HepG2 (cell line): ENCODE measurements at regions not wholly inside any gene's neighbourhood (a gene's known extent, or its start where the extent isn't known, plus 50 kb on each side); places are given as distances from the start of the nearest gene placed in this dataset.

ENCODE experiments used
- ATAC-seq: fragments of 200-7000 bp; cut with Tn5 transposase; 3 replicates; pipeline ENCODE4 v1.9.1; 2020; ENCODE audit warnings: mild to moderate bottlenecking, moderate library complexity
- BruUV-seq: library from RNA; stranded (reverse); fragments of 400-500 nt; replicated peaks from 2 replicates; lab custom pipeline; 2021; lab: Mats Ljungman, UMichigan
- CTCF ChIA-PET: fragments of 300-600 bp; formaldehyde crosslinking; extraction: SDS; loops from one replicate; lab custom pipeline; 2021; ENCODE audit warnings: low total read pairs, inconsistent platforms, low intra/inter-chr PET ratio; lab: Yijun Ruan, JAX
- POLR2A ChIA-PET: fragments of 350-600 bp; sonication (Branson Sonifier 250); formaldehyde crosslinking; loops from one replicate; lab custom pipeline; 2020; ENCODE audit warnings: antibody characterized with exemption, inconsistent platforms; lab: Yijun Ruan, JAX
- DNase-seq: peaks from one replicate; pipeline ENCODE4 v3.0.0-alpha.2; 2015; ENCODE audit warnings: low spot score
- FAIRE-seq: peaks from 3 replicates; lab custom pipeline; 2011; peaks lifted over from hg19 to GRCh38; lab: Jason Lieb, UNC
- H2AFZ ChIP-seq: one replicate; pipeline ENCODE4 v1.6.1; 2011; ENCODE audit warnings: low read length, inconsistent platforms
- H3K27ac ChIP-seq: fragments of 300-600 bp; 3 replicates; pipeline ENCODE4 v1.8.0; 2011; ENCODE audit warnings: mixed run types, mild to moderate bottlenecking, mixed read lengths, low read length, inconsistent platforms; ENCODE audit not compliant: insufficient read depth; ENCODE audit errors: extremely low read length
- H3K27me3 ChIP-seq, 2 experiments: fragments of 200-600 bp in 1 of 2; 2 replicates in 1 of 2; 3 replicates in 1 of 2; pipeline versions ENCODE4 v1.6.0 to v1.8.0; 2011; ENCODE audit warnings: low read length in 2 of 2, mild to moderate bottlenecking in 2 of 2, moderate library complexity in 2 of 2, inconsistent platforms in 1 of 2; ENCODE audit not compliant: insufficient read depth in 2 of 2, control insufficient read depth in 1 of 2
- H3K36me3 ChIP-seq, 2 experiments: fragments of 200-600 bp in 1 of 2; replicated peaks in 1 of 2; 2 replicates in 1 of 2; 3 replicates in 1 of 2; pipeline versions ENCODE4 v1.5.1 to v1.8.0; 2011; ENCODE audit warnings: low read length in 2 of 2, inconsistent platforms in 1 of 2; ENCODE audit not compliant: insufficient read depth in 2 of 2, control insufficient read depth in 1 of 2
- H3K4me1 ChIP-seq: 2 replicates; pipeline ENCODE4 v1.5.1; 2012; ENCODE audit warnings: low read length, inconsistent platforms; ENCODE audit not compliant: insufficient read depth
- H3K4me2 ChIP-seq: 2 replicates; pipeline ENCODE4 v1.6.0; 2011; ENCODE audit warnings: low read depth, low read length, inconsistent platforms
- H3K4me3 ChIP-seq, 3 experiments: fragments of 200-600 bp in 1 of 3; sonication (generic), shearing (Covaris generic) in 1 of 3; replicated peaks in 1 of 3; 2 replicates each; pipeline ENCODE4 v1.5.1; 2011 to 2016; ENCODE audit warnings: low read length in 3 of 3, inconsistent platforms in 2 of 3, low read depth in 2 of 3, mild to moderate bottlenecking in 2 of 3, control low read depth in 1 of 3, mixed read lengths in 1 of 3; ENCODE audit not compliant: insufficient read depth in 1 of 3
- H3K79me2 ChIP-seq: one replicate; pipeline ENCODE4 v1.6.1; 2011; ENCODE audit warnings: low read length, inconsistent platforms; ENCODE audit not compliant: insufficient read depth
- H3K9ac ChIP-seq: 2 replicates; pipeline ENCODE4 v1.6.0; 2011; ENCODE audit warnings: mild to moderate bottlenecking, low read depth, low read length, inconsistent platforms; ENCODE audit not compliant: insufficient read depth
- H3K9me3 ChIP-seq: 2 replicates; pipeline ENCODE4 v1.5.1; 2012; ENCODE audit warnings: mild to moderate bottlenecking, low read length
- H4K20me1 ChIP-seq: 2 replicates; pipeline ENCODE4 v1.6.0; 2011; ENCODE audit warnings: inconsistent platforms, mild to moderate bottlenecking, low read length, moderate library complexity; ENCODE audit not compliant: insufficient read depth
- DPF2 ChIP-seq: sonication (generic); formaldehyde crosslinking; IDR thresholded peaks from 2 replicates; pipeline ENCODE4 v1.4.0; 2020; ENCODE audit warnings: mild to moderate bottlenecking, low read depth, missing genetic modification reagents, borderline replicate concordance
- NFE2L2 ChIP-seq: fragments of 150-350 bp; IDR thresholded peaks from 2 replicates; pipeline ENCODE4 v1.6.1; 2014; ENCODE audit warnings: low read length
- NKX3-1 ChIP-seq: sonication (generic); formaldehyde crosslinking; IDR thresholded peaks from 2 replicates; pipeline ENCODE4 v1.5.0; 2020; ENCODE audit warnings: missing genetic modification reagents
- PPARG ChIP-seq: conservative IDR thresholded peaks from 2 replicates; pipeline ENCODE4 v1.6.1; 2016; ENCODE audit warnings: missing biosample characterization, missing genetic modification reagents
- SNAI1 ChIP-seq: sonication (generic); formaldehyde crosslinking; IDR thresholded peaks from 2 replicates; pipeline ENCODE4 v1.5.0; 2020; ENCODE audit warnings: mild to moderate bottlenecking, missing genetic modification reagents, borderline replicate concordance
- WGBS: methylation state at CpG from one replicate; pipeline ENCODE4 v1.1.6; 2017; ENCODE audit warnings: low lambda C conversion rate; 5-methylcytosine and 5-hydroxymethylcytosine counted together
- in situ Hi-C: cut with HindIII; loops from 2 replicates; pipeline ENCODE4 v1.10.0; 2017; ENCODE audit warnings: low pct_unique_long_range_greater_than_20kb; ENCODE audit not compliant: extremely low pct_ligation_motif_present
- intact Hi-C: fragments of 100-400 bp; cut with micrococcal nuclease; formaldehyde crosslinking; loops from one replicate; pipeline ENCODE4 v1.10.0; 2022; ENCODE audit not compliant: unreplicated experiment
- TF ChIP-seq, protein P1 (sequence below): sonication (generic); formaldehyde crosslinking; IDR thresholded peaks from 2 replicates; pipeline ENCODE4 v1.4.0; 2020; ENCODE audit warnings: missing genetic modification reagents, borderline replicate concordance

GRCh38 chr12:87302126-87302745 lies 727.0 kb downstream of the C12orf50 start:
- no peak for TF ChIP-seq NKX3-1 (CRISPR knock-in tag)
- TF ChIP-seq NFE2L2, result no peak
- no peak for TF ChIP-seq PPARG (CRISPR knock-in tag)
- TF ChIP-seq SNAI1, result no peak
- TF ChIP-seq, protein P1, sequence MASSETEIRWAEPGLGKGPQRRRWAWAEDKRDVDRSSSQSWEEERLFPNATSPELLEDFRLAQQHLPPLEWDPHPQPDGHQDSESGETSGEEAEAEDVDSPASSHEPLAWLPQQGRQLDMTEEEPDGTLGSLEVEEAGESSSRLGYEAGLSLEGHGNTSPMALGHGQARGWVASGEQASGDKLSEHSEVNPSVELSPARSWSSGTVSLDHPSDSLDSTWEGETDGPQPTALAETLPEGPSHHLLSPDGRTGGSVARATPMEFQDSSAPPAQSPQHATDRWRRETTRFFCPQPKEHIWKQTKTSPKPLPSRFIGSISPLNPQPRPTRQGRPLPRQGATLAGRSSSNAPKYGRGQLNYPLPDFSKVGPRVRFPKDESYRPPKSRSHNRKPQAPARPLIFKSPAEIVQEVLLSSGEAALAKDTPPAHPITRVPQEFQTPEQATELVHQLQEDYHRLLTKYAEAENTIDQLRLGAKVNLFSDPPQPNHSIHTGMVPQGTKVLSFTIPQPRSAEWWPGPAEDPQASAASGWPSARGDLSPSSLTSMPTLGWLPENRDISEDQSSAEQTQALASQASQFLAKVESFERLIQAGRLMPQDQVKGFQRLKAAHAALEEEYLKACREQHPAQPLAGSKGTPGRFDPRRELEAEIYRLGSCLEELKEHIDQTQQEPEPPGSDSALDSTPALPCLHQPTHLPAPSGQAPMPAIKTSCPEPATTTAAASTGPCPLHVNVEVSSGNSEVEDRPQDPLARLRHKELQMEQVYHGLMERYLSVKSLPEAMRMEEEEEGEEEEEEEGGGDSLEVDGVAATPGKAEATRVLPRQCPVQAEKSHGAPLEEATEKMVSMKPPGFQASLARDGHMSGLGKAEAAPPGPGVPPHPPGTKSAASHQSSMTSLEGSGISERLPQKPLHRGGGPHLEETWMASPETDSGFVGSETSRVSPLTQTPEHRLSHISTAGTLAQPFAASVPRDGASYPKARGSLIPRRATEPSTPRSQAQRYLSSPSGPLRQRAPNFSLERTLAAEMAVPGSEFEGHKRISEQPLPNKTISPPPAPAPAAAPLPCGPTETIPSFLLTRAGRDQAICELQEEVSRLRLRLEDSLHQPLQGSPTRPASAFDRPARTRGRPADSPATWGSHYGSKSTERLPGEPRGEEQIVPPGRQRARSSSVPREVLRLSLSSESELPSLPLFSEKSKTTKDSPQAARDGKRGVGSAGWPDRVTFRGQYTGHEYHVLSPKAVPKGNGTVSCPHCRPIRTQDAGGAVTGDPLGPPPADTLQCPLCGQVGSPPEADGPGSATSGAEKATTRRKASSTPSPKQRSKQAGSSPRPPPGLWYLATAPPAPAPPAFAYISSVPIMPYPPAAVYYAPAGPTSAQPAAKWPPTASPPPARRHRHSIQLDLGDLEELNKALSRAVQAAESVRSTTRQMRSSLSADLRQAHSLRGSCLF (CRISPR knock-in tag), result no peak
- no peak for TF ChIP-seq DPF2

More at GRCh38 chr12:87302126-87302745, 727.0 kb downstream of the C12orf50 start:
- H3K9me3 ChIP-seq, result peaks cover 35% of the 10 kb centered on the region
- H3K4me2 ChIP-seq, result no peak overlapping the region
- H3K36me3 ChIP-seq, result no peaks in the 10 kb centered on the region
- intact Hi-C loops (no loop called here), in situ Hi-C loops (no loop called here)
- no peak overlapping the region for H3K4me3 ChIP-seq
- no peaks in the 10 kb centered on the region for H3K79me2 ChIP-seq
- H3K27ac ChIP-seq, result no peak overlapping the region
- no peaks in the 10 kb centered on the region for H4K20me1 ChIP-seq
- no peak overlapping the region for H3K9ac ChIP-seq
- no TSS peak for BruUV-seq
- ChIA-PET CTCF (no interaction called here), POLR2A (no interaction called here)
- 15% methylated on average over 5 of the region's 5 CpGs for WGBS
- ATAC-seq, result no peak
- no peak for FAIRE-seq
- DNase-seq, result no peak
- H3K27me3 ChIP-seq, result no peaks in the 10 kb centered on the region
- no peaks in the 10 kb centered on the region for H3K4me1 ChIP-seq
- no peak overlapping the region for H2AFZ ChIP-seq
